GM19239 (cell line): ENCODE measurements at regions not wholly inside any gene's neighbourhood (a gene's known extent, or its start where the extent isn't known, plus 50 kb on each side); places are given as distances from the start of the nearest gene placed in this dataset.
A peak's percentile ranks its signal among the peaks of the same experiment; 100 is the strongest.
"Not testable (repeated sequence)": the region's sequence is repeated elsewhere in the genome, so short reads cannot be mapped to it uniquely, and the experiment has no call there.

Source experiments
- DNase-seq: peaks from one replicate; pipeline ENCODE4 v3.0.0; 2011; ENCODE audit warnings: low spot score; ENCODE audit not compliant: insufficient read length
- FAIRE-seq: peaks from 2 replicates; lab custom pipeline; 2011; peaks lifted over from hg19 to GRCh38; lab: Jason Lieb, UNC

GRCh38 chrX:115906881-115907280 lies 263.7 kb upstream of the AGTR2 start:
- FAIRE-seq (no peak), DNase-seq (no peak)

DNA sequence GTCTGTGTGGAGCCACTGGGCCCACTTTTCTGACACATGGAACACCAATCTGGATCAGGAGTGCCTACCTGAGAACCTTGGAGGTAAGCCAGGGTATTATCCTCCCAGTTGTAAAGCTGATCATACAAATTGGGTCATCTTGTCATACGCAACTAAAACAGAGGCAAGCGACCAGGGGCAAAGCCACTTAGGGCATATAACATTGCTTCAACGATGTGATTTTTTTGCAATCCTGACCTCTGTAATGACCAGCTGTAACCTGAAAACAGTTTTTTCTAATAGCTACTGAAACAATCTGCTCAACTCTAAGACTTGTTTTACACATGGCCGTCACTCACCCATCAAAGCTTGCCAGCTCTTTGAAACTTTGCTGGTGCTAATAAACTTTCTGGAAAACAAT lies 261.5 kb upstream of the AGTR2 start:
- FAIRE-seq (no peak), DNase-seq (no peak)

DNA sequence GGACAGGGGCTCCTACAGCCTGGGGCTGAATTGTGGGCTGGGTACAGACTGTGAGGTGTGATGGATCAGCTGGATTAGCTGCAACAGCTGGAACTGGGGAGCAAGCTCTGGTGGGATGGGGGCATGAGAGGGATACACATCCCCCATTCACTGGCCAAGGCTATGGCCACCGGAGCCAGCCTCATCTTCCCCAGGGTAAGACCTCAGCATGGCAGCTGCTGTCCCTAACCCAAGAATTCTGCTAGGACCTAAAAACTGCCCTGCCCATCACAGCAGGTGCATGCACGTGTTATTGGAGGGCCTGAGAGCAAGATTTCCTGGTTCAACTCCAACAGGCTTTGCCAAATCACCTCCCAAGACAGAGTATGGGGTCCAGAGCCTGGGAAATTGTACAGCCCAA lies 258.6 kb upstream of the AGTR2 start:
- FAIRE-seq (peak; percentile 21), DNase-seq (no peak)

DNA sequence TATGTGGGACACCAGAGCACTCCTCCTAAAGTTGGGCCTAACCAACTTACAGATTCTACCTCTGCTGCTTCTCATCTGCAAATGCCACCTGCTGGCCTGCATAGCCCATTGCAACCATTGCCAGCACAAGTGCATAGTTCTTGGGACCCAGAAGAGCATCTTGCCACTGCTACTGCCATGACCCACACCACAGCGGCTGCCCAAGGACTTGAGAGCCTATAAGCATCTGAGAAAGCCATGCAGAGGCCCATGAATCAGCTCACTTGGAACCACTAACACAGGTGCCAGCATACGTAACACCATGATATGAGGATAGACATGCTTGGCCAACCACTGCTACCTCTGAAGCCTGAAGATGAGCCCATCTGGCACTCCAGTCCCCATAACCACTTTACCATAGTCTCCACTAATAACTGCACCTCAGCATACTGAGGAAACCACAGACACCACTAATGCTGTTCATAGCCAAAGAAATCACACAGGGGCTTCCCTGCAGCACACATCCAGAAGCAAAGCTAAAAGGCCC lies 258.1 kb upstream of the AGTR2 start:
- peak; percentile 100 for FAIRE-seq

DNA sequence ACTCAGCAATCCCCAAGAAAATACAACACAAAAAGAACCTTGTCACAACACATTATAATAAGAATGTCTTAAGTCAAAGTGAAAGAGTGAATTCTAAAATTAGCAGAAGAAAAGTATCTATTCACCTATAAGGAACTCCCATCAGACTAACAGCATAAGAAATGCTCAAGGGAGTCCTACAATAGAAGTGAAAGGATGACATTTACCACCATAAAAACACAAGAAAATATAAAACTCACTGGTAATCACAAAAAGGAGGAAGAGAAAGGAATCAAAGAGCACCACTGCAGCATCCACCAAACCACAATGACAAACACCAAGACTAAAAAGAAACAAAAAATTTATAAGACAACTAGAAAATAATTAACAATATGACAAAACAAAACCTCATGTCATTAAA lies 257.0 kb upstream of the AGTR2 start:
- no peak for DNase-seq
- peak; percentile 83 for FAIRE-seq

More for the DNA sequence above, 258.1 kb upstream of the AGTR2 start:
- no peak for DNase-seq

GRCh38 chrX:115915625-115916024 lies 254.9 kb upstream of the AGTR2 start:
- not testable (repeated sequence) for DNase-seq, FAIRE-seq

DNA sequence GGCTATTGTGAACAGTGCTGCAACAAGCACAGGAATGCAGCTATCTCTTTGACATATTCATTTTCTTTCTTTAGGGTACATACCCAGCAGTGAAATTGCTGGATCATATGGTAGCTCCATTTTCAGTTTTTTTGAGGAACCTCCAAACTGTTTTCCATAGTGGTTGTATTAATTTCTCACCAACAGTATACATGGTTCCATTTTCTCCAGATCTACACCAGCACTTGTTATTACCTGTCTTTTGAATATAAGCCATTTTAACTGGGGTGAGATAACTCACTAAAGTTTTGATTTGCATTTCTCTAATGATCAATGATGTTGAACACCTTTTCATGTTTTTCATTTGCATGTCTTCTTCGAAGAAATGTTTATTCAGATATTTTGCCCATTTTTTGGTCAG lies 241.1 kb upstream of the AGTR2 start:
- DNase-seq (no peak), FAIRE-seq (no peak)

- FAIRE-seq (no peak), DNase-seq (no peak)
Measured at GRCh38 chrX:115936008-115936407, 234.5 kb upstream of the AGTR2 start.

GRCh38 chrX:115939070-115939469 lies 231.5 kb upstream of the AGTR2 start:
- DNase-seq (no peak), FAIRE-seq (peak; percentile 98)

GRCh38 chrX:115939636-115940160 lies 230.8 kb upstream of the AGTR2 start:
- DNase-seq: no peak
- no peak for FAIRE-seq

DNA sequence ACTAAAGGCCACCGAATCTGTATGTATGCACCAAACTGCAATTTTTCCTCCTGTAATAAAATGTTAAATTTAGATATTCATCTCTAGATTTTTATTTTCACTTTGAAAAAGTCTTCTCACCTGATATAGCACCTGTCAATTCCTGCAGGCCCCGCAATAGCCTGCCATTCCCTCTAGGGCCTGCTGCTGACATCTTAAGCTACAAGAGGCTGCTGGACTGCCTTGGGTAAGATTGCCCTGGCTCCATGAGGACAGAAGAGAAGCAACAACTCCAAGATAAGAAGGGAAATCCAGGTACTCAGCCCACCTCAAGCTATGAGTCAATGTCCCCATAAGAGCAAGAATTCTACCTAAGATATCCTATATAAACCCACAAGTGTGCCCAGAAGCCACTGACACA lies 230.2 kb upstream of the AGTR2 start:
- peak; percentile 87 for FAIRE-seq
- no peak for DNase-seq

- FAIRE-seq (no peak), DNase-seq (peak; percentile 16)
Measured at GRCh38 chrX:115940888-115941332, 229.6 kb upstream of the AGTR2 start.

GRCh38 chrX:115941388-115941787 lies 229.2 kb upstream of the AGTR2 start:
- FAIRE-seq (no peak), DNase-seq (no peak)

GRCh38 chrX:115946059-115946458 lies 224.5 kb upstream of the AGTR2 start:
- DNase-seq: no peak

GRCh38 chrX:115948018-115948923 lies 222.3 kb upstream of the AGTR2 start:
- peak; percentile 80 for FAIRE-seq

More at GRCh38 chrX:115946059-115946458, 224.5 kb upstream of the AGTR2 start:
- no peak for FAIRE-seq

GRCh38 chrX:115949900-115950822 lies 220.4 kb upstream of the AGTR2 start:
- FAIRE-seq: no peak
- DNase-seq: no peak

More at GRCh38 chrX:115948018-115948923, 222.3 kb upstream of the AGTR2 start:
- no peak for DNase-seq

- DNase-seq (no peak), FAIRE-seq (no peak)
Measured at GRCh38 chrX:115952417-115953092, 218.0 kb upstream of the AGTR2 start.

GRCh38 chrX:115957862-115958490 lies 212.6 kb upstream of the AGTR2 start:
- FAIRE-seq (no peak), DNase-seq (no peak)

DNA sequence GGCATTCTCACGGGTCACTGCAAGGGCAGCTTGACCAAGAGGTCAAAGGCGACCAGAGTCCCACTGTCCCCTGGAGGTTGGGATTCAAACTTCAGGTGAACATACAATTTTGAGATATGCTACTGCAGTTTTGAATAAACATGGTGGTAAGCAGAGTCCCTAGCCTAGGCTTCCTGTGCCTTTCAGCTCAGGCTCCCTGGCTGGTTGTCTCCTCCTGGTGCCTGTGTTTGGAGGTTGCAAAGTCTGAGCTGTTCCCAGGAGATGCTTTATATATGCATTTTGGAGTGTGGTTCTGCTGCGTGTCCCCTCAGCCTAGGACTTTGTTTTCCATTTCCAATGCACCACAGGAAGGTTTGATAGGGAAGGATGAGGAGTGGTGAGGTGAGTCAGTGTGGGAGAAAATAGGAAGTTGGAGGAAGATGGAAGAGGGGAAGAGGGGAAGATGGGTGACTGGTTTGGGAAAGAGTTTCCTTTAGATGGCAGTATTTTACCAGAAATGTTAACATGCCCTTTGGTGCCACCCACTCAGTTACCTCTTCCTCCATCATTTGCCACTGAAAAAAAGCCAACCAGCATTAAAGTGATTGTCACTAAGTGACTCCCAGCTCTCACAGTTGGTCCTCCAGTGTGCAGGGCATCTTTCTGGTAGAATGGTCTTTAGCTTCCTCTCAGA lies 211.7 kb upstream of the AGTR2 start:
- peak; percentile 90 for FAIRE-seq
- DNase-seq: no peak
